Kidney epithelial cell (primary cell): ENCODE measurements at regions not wholly inside any gene's neighbourhood (a gene's known extent, or its start where the extent isn't known, plus 50 kb on each side); places are given as distances from the start of the nearest gene placed in this dataset.

Experiments used
- DNase-seq: peaks from one replicate; pipeline ENCODE4 v3.0.0-alpha.2; 2010; ENCODE audit warnings: low read depth
- H3K27me3 ChIP-seq: 2 replicates; pipeline ENCODE4 v1.6.0; 2011; ENCODE audit warnings: low read length; ENCODE audit not compliant: control insufficient read depth, insufficient read depth
- H3K36me3 ChIP-seq: 2 replicates; pipeline ENCODE4 v1.5.1; 2011; ENCODE audit warnings: low read length; ENCODE audit not compliant: control insufficient read depth, insufficient read depth
- H3K4me3 ChIP-seq: 2 replicates; pipeline ENCODE4 v1.5.1; 2011; ENCODE audit warnings: low read depth, mild to moderate bottlenecking, control low read depth, low read length
- CTCF ChIP-seq: IDR thresholded peaks from 2 replicates; pipeline ENCODE4 v1.5.1; 2011; ENCODE audit warnings: mild to moderate bottlenecking, moderate library complexity, low read length, control low read depth, inconsistent platforms; ENCODE audit not compliant: insufficient read depth, poor library complexity, severe bottlenecking

GRCh38 chr21:28357743-28358142 is 634.9 kb downstream of the LTN1 start:
- DNase-seq: no peak
- TF ChIP-seq CTCF: no peak
- no peaks in the 10 kb centered on the region for H3K36me3 ChIP-seq
- H3K4me3 ChIP-seq: no peak overlapping the region
- H3K27me3 ChIP-seq: no peaks in the 10 kb centered on the region

GRCh38 chr21:28356422-28356821 is 636.3 kb downstream of the LTN1 start:
- Histone ChIP-seq H3K4me3 (no peak overlapping the region), H3K27me3 (no peaks in the 10 kb centered on the region), H3K36me3 (no peaks in the 10 kb centered on the region)
- no peak for DNase-seq
- no peak for TF ChIP-seq CTCF

DNA sequence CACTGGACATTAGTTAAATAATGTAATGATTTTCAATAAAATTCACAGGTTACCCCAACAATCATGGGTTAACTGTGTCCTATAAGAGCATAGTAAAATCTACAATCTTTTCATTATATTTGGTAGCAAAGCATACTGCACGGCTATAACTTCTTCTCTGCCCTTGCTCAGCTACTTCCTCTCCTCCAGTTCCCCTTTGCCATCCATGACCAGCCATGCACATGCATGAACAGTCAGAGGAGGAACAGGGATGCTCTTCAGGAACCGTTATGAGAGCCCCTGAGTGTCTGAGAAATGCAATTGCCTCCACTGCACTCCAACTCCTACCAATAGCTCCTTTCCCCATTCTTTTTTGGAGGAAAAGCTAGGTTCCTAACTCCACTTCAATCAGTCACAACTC is 646.7 kb downstream of the LTN1 start:
- no peaks in the 10 kb centered on the region for H3K27me3 ChIP-seq
- DNase-seq: no peak
- no peak for TF ChIP-seq CTCF
- no peak overlapping the region for H3K4me3 ChIP-seq
- no peaks in the 10 kb centered on the region for H3K36me3 ChIP-seq

DNA sequence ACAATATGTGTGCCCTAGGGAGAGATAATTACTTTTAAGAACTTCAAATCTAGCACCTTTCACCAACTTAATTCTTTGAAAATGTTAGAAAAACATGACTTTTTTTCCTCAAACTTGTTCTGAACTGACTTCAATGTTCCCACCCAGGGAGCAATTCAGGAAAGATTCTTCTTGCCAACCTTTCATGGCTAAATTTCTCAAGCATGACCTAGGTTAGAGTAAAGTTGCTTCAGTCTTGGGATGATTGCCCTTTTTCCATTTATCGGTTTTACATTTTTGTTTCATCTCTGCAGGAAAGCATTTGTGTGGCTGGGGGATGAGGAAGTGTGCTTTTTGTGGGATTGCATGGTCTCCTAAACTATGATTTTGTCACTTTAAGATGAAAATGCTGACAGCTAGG is 647.7 kb downstream of the LTN1 start:
- Histone ChIP-seq H3K36me3 (no peaks in the 10 kb centered on the region), H3K4me3 (no peak overlapping the region), H3K27me3 (no peaks in the 10 kb centered on the region)
- no peak for DNase-seq
- no peak for TF ChIP-seq CTCF

- no peak for DNase-seq
- no peaks in the 10 kb centered on the region for H3K27me3 ChIP-seq
- H3K4me3 ChIP-seq: no peak overlapping the region
- H3K36me3 ChIP-seq: no peaks in the 10 kb centered on the region
- TF ChIP-seq CTCF: no peak
Observed at GRCh38 chr21:28342212-28342810, 650.4 kb downstream of the LTN1 start.

DNA sequence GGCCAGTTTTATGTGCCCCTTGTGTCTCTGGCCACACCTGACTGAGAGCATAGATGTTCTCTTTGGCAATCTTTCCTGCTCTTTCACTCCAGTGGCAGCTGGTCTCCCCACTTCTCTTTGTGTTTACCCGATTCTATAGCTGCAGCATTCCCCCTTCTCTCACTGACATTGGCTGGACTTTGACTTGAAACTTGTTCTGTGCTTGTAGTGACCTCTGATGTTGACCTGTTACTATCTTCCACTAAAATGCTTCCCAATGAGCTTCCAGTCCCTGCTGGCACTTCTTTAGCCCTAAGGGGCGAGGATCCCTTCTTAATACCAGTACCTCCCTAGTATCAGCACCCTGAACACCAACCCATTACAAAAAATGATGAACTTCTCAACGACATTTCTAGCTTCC is 653.3 kb downstream of the LTN1 start:
- H3K27me3 ChIP-seq: no peaks in the 10 kb centered on the region
- no peak for TF ChIP-seq CTCF
- H3K4me3 ChIP-seq: no peak overlapping the region
- no peaks in the 10 kb centered on the region for H3K36me3 ChIP-seq
- no peak for DNase-seq
